Middle frontal gyrus (tissue), 1 donor: ENCODE measurements at regions not wholly inside any gene's neighbourhood (a gene's known extent, or its start where the extent isn't known, plus 50 kb on each side); places are given as distances from the start of the nearest gene placed in this dataset.

Source experiments
- DNase-seq: peaks from one replicate; pipeline ENCODE4 v3.0.0-alpha.2; 2015; ENCODE audit warnings: low spot score; ENCODE audit errors: extremely low spot score

GRCh38 chr10:33126742-33127141 lies 168.7 kb upstream of the ITGB1 start:
- no peak for DNase-seq

GRCh38 chr10:33125522-33126517 lies 167.8 kb upstream of the ITGB1 start:
- no peak for DNase-seq

GRCh38 chr10:33125111-33125510 lies 167.1 kb upstream of the ITGB1 start:
- DNase-seq: no peak

GRCh38 chr10:33123680-33124079 lies 165.7 kb upstream of the ITGB1 start:
- DNase-seq: no peak

- DNase-seq: no peak
These were observed 164.2 kb upstream of the ITGB1 start for GRCh38 chr10:33122014-33122809.

GRCh38 chr10:33120700-33121099 lies 162.7 kb upstream of the ITGB1 start:
- no peak for DNase-seq

GRCh38 chr10:33120275-33120674 lies 162.2 kb upstream of the ITGB1 start:
- no peak for DNase-seq

GRCh38 chr10:33117816-33118215 lies 159.8 kb upstream of the ITGB1 start:
- DNase-seq: no peak

- DNase-seq: no peak
These were observed 159.2 kb upstream of the ITGB1 start for GRCh38 chr10:33117230-33117629.

- no peak for DNase-seq
These were observed 158.0 kb upstream of the ITGB1 start for GRCh38 chr10:33115738-33116719.

- DNase-seq: no peak
These were observed 156.5 kb upstream of the ITGB1 start for GRCh38 chr10:33114451-33114952.

GRCh38 chr10:33113466-33113865 lies 155.4 kb upstream of the ITGB1 start:
- DNase-seq: no peak

- DNase-seq: no peak
These were observed 154.9 kb upstream of the ITGB1 start for GRCh38 chr10:33112831-33113455.

- no peak for DNase-seq
These were observed 153.5 kb upstream of the ITGB1 start for GRCh38 chr10:33111488-33112051.

GRCh38 chr10:33109788-33110469 lies 151.9 kb upstream of the ITGB1 start:
- no peak for DNase-seq

GRCh38 chr10:33109384-33109783 lies 151.4 kb upstream of the ITGB1 start:
- DNase-seq: no peak

GRCh38 chr10:33107953-33108352 lies 149.9 kb upstream of the ITGB1 start:
- no peak for DNase-seq

- DNase-seq: no peak
These were observed 148.7 kb upstream of the ITGB1 start for GRCh38 chr10:33106767-33107166.

GRCh38 chr10:33103863-33104379 lies 145.9 kb upstream of the ITGB1 start:
- no peak for DNase-seq
